ENCODE measurements at regions not wholly inside any gene's neighbourhood (a gene's known extent, or its start where the extent isn't known, plus 50 kb on each side); places are given as distances from the start of the nearest gene placed in this dataset.

- Mint-ChIP-seq H3K9me3 (peaks cover 2 to 9% (median 4%) of the 10 kb centered on the region in 7 donors), H3K4me1 (no peaks in the 10 kb centered on the region), H3K27me3 (ENCODE audit: low read depth in 3 of 3) (no peaks in the 10 kb centered on the region), H3K27ac (no peak overlapping the region), H3K4me3 (no peak overlapping the region), H3K36me3 (no peaks in the 10 kb centered on the region)
- Histone ChIP-seq H3K27me3 (ENCODE audit: control insufficient read depth in 2 of 2, insufficient read depth in 2 of 2, low read length in 2 of 2) (no peaks in the 10 kb centered on the region), H3K4me1 (ENCODE audit: control insufficient read depth in 1 of 2, insufficient read depth in 2 of 2, low read length in 2 of 2) (no peaks in the 10 kb centered on the region), H3K9me3 (replicated peaks in 1 of 2; ENCODE audit: control insufficient read depth in 1 of 2, insufficient read depth in 1 of 2, low read length in 2 of 2) (peaks cover 5 to 6% of the 10 kb centered on the region in 2 donors), H4K20me1 (ENCODE audit: insufficient read depth, low read length) (no peaks in the 10 kb centered on the region), H2AFZ (ENCODE audit: insufficient read depth, low read depth, low read length, poor library complexity, severe bottlenecking) (no peak overlapping the region), H3K79me2 (ENCODE audit: insufficient read depth, low read length) (no peaks in the 10 kb centered on the region), H3K36me3 (replicated peaks in 1 of 2; ENCODE audit: control insufficient read depth in 1 of 2, insufficient read depth in 2 of 2, low read length in 2 of 2) (no peaks in the 10 kb centered on the region), H3K4me2 (replicated peaks; ENCODE audit: extremely low read depth, low read length, poor library complexity, severe bottlenecking) (no peak overlapping the region), H3K27ac (ENCODE audit: low read depth in 1 of 2, low read length in 2 of 2) (no peak overlapping the region), H3K4me3 (replicated peaks in 1 of 3; ENCODE audit: low read depth in 2 of 3, low read length in 3 of 3) (no peak overlapping the region), H3K9ac (ENCODE audit: insufficient read depth, low read length, poor library complexity, severe bottlenecking) (no peak overlapping the region)
- intact Hi-C loops (cut with micrococcal nuclease), result no loop called here
- TF ChIP-seq CTCF (IDR thresholded peaks at IDR 0.05), result no peak
- WGBS (ENCODE audit: insufficient coverage), result no CpG with 5 or more reads among the region's 2 CpGs
- no peak for DNase-seq
These were observed 554.6 kb upstream of the RGMB start for GRCh38 chr5:98218838-98219237.

- no peak overlapping the region for H3K4me3 ChIP-seq (replicated peaks in 1 of 3; ENCODE audit: low read depth in 2 of 3, low read length in 3 of 3)
- no peak for TF ChIP-seq CTCF (IDR thresholded peaks at IDR 0.05)
- no peak overlapping the region for H2AFZ ChIP-seq (ENCODE audit: insufficient read depth, low read depth, low read length, poor library complexity, severe bottlenecking)
- no peaks in the 10 kb centered on the region for H3K36me3 ChIP-seq (replicated peaks in 1 of 2; ENCODE audit: control insufficient read depth in 1 of 2, insufficient read depth in 2 of 2, low read length in 2 of 2)
- peaks cover 15 to 24% of the 10 kb centered on the region in 2 donors for H3K9me3 ChIP-seq (replicated peaks in 1 of 2; ENCODE audit: control insufficient read depth in 1 of 2, insufficient read depth in 1 of 2, low read length in 2 of 2)
- no peak for DNase-seq
- H3K4me2 ChIP-seq (replicated peaks; ENCODE audit: extremely low read depth, low read length, poor library complexity, severe bottlenecking), result no peak overlapping the region
- H3K4me1 ChIP-seq (ENCODE audit: control insufficient read depth in 1 of 2, insufficient read depth in 2 of 2, low read length in 2 of 2), result no peaks in the 10 kb centered on the region
- H4K20me1 ChIP-seq (ENCODE audit: insufficient read depth, low read length), result no peaks in the 10 kb centered on the region
- H3K79me2 ChIP-seq (ENCODE audit: insufficient read depth, low read length), result no peaks in the 10 kb centered on the region
- H3K9me3 Mint-ChIP-seq, result peaks cover 7 to 23% (median 10%) of the 10 kb centered on the region in 7 donors
- H3K4me1 Mint-ChIP-seq, result no peaks in the 10 kb centered on the region
- no peak overlapping the region for H3K27ac Mint-ChIP-seq
- H3K27me3 ChIP-seq (ENCODE audit: control insufficient read depth in 2 of 2, insufficient read depth in 2 of 2, low read length in 2 of 2), result no peaks in the 10 kb centered on the region
- no peaks in the 10 kb centered on the region for H3K27me3 Mint-ChIP-seq (ENCODE audit: low read depth in 3 of 3)
- no peak overlapping the region for H3K27ac ChIP-seq (ENCODE audit: low read depth in 1 of 2, low read length in 2 of 2)
- intact Hi-C loops (cut with micrococcal nuclease), result no loop called here
- H3K9ac ChIP-seq (ENCODE audit: insufficient read depth, low read length, poor library complexity, severe bottlenecking), result no peak overlapping the region
- H3K4me3 Mint-ChIP-seq, result no peak overlapping the region
- H3K36me3 Mint-ChIP-seq, result no peaks in the 10 kb centered on the region
These were observed 546.0 kb upstream of the RGMB start for GRCh38 chr5:98227489-98227888.
